Astrocyte (in vitro differentiated cells and primary cell): ENCODE measurements at regions not wholly inside any gene's neighbourhood (a gene's known extent, or its start where the extent isn't known, plus 50 kb on each side); places are given as distances from the start of the nearest gene placed in this dataset.

ENCODE experiments used
- DNase-seq: peaks from one replicate; pipeline ENCODE4 v3.0.0-alpha.2; 2010; ENCODE audit warnings: low read depth
- FAIRE-seq: peaks from 2 replicates; lab custom pipeline; 2011; peaks lifted over from hg19 to GRCh38; lab: Jason Lieb, UNC
- H2AFZ ChIP-seq: 2 replicates; pipeline ENCODE4 v1.6.0; 2012; ENCODE audit warnings: low read depth, low read length, inconsistent platforms
- H3K27ac ChIP-seq: 2 replicates; pipeline ENCODE4 v1.5.1; 2011; ENCODE audit warnings: low read depth, low read length, inconsistent platforms
- H3K27me3 ChIP-seq: 2 replicates; pipeline ENCODE4 v1.6.0; 2011; ENCODE audit warnings: low read length, inconsistent platforms; ENCODE audit not compliant: insufficient read depth
- H3K36me3 ChIP-seq: 2 replicates; pipeline ENCODE4 v1.5.1; 2011; ENCODE audit warnings: low read length, inconsistent platforms; ENCODE audit not compliant: insufficient read depth
- H3K4me1 ChIP-seq: 2 replicates; pipeline ENCODE4 v1.5.1; 2011; ENCODE audit warnings: low read length, inconsistent platforms; ENCODE audit not compliant: insufficient read depth
- H3K4me2 ChIP-seq: 2 replicates; pipeline ENCODE4 v1.6.0; 2012; ENCODE audit warnings: low read length, inconsistent platforms
- H3K4me3 ChIP-seq: 2 replicates; pipeline ENCODE4 v1.5.1; 2011; ENCODE audit warnings: low read depth, mild to moderate bottlenecking, low read length, inconsistent platforms; ENCODE audit not compliant: insufficient read depth
- H3K79me2 ChIP-seq: 2 replicates; pipeline ENCODE4 v1.6.0; 2012; ENCODE audit warnings: mild to moderate bottlenecking, low read length, inconsistent platforms; ENCODE audit not compliant: insufficient read depth
- H3K9ac ChIP-seq: 2 replicates; pipeline ENCODE4 v1.6.0; 2012; ENCODE audit warnings: mild to moderate bottlenecking, low read length, inconsistent platforms
- H3K9me3 ChIP-seq: 2 replicates; pipeline ENCODE4 v1.5.1; 2012; ENCODE audit warnings: low read depth, mild to moderate bottlenecking, low read length, inconsistent platforms; ENCODE audit not compliant: insufficient read depth
- H4K20me1 ChIP-seq: 2 replicates; pipeline ENCODE4 v1.6.0; 2012; ENCODE audit warnings: low read length, inconsistent platforms; ENCODE audit not compliant: insufficient read depth
- H3K27ac Mint-ChIP-seq: one replicate; pipeline ENCODE4 v1.8.0; 2021; ENCODE audit warnings: mild to moderate bottlenecking, mixed read lengths; ENCODE audit not compliant: unreplicated experiment
- H3K27me3 Mint-ChIP-seq: one replicate; pipeline ENCODE4 v1.8.0; 2021; ENCODE audit warnings: low read depth, mixed read lengths; ENCODE audit not compliant: unreplicated experiment
- H3K36me3 Mint-ChIP-seq: one replicate; pipeline ENCODE4 v1.8.0; 2021; ENCODE audit warnings: low read depth, mixed read lengths; ENCODE audit not compliant: unreplicated experiment
- H3K4me1 Mint-ChIP-seq: one replicate; pipeline ENCODE4 v1.8.0; 2021; ENCODE audit warnings: low read depth, mixed read lengths; ENCODE audit not compliant: unreplicated experiment
- H3K4me3 Mint-ChIP-seq: one replicate; pipeline ENCODE4 v1.8.0; 2021; ENCODE audit warnings: mild to moderate bottlenecking, moderate library complexity, mixed read lengths; ENCODE audit not compliant: unreplicated experiment
- H3K9me3 Mint-ChIP-seq: one replicate; pipeline ENCODE4 v1.8.0; 2021; ENCODE audit warnings: mild to moderate bottlenecking, mixed read lengths; ENCODE audit not compliant: unreplicated experiment
- EZH2 ChIP-seq: IDR thresholded peaks from 2 replicates; pipeline ENCODE4 v1.6.1; 2012; ENCODE audit warnings: mild to moderate bottlenecking, low read length, inconsistent platforms; ENCODE audit not compliant: insufficient read depth
- TF ChIP-seq, protein P1 (sequence below): IDR thresholded peaks from 2 replicates; pipeline ENCODE4 v1.5.1; 2011; ENCODE audit warnings: low read depth, mild to moderate bottlenecking, inconsistent platforms, low read length, moderate library complexity; ENCODE audit not compliant: insufficient read depth

DNA sequence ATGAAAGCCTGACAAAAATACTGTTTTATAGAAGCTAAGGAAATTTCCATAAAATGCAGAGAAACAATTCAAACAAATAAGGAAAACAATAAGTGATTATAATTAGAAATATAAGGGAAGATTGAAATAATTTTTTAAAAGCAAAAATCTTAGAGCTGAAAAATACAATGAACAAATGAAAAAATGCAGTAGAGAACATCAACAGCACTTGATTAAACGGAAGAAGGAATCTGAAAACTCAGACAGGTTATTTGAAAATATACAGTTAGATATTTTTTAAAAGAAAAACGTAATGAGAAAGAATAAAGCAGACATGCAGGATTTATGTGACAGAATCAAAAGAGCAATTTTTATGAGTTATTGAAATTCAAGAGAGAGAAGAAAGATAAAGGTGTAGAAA, 279.1 kb upstream of the MAGI2 start:
- no peak overlapping the region for H3K4me2 ChIP-seq
- H3K27ac ChIP-seq = no peak overlapping the region
- H3K4me1 ChIP-seq = no peaks in the 10 kb centered on the region
- no peaks in the 10 kb centered on the region for H4K20me1 ChIP-seq
- H3K79me2 ChIP-seq = no peaks in the 10 kb centered on the region
- no peak overlapping the region for H2AFZ ChIP-seq
- no peak overlapping the region for H3K4me3 Mint-ChIP-seq
- H3K4me3 ChIP-seq = no peak overlapping the region
- peaks cover 11% of the 10 kb centered on the region for H3K9me3 Mint-ChIP-seq
- H3K9me3 ChIP-seq = peaks cover 5% of the 10 kb centered on the region
- H3K9ac ChIP-seq = no peak overlapping the region
- H3K27ac Mint-ChIP-seq = no peak overlapping the region
- no peak for DNase-seq
- H3K36me3 Mint-ChIP-seq = peaks cover 3% of the 10 kb centered on the region
- no peaks in the 10 kb centered on the region for H3K27me3 Mint-ChIP-seq
- no peak for FAIRE-seq
- H3K36me3 ChIP-seq = no peaks in the 10 kb centered on the region
- H3K27me3 ChIP-seq = no peaks in the 10 kb centered on the region
- no peaks in the 10 kb centered on the region for H3K4me1 Mint-ChIP-seq
- TF ChIP-seq, protein P1, sequence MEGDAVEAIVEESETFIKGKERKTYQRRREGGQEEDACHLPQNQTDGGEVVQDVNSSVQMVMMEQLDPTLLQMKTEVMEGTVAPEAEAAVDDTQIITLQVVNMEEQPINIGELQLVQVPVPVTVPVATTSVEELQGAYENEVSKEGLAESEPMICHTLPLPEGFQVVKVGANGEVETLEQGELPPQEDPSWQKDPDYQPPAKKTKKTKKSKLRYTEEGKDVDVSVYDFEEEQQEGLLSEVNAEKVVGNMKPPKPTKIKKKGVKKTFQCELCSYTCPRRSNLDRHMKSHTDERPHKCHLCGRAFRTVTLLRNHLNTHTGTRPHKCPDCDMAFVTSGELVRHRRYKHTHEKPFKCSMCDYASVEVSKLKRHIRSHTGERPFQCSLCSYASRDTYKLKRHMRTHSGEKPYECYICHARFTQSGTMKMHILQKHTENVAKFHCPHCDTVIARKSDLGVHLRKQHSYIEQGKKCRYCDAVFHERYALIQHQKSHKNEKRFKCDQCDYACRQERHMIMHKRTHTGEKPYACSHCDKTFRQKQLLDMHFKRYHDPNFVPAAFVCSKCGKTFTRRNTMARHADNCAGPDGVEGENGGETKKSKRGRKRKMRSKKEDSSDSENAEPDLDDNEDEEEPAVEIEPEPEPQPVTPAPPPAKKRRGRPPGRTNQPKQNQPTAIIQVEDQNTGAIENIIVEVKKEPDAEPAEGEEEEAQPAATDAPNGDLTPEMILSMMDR = no peak
- TF ChIP-seq EZH2 = no peak

DNA sequence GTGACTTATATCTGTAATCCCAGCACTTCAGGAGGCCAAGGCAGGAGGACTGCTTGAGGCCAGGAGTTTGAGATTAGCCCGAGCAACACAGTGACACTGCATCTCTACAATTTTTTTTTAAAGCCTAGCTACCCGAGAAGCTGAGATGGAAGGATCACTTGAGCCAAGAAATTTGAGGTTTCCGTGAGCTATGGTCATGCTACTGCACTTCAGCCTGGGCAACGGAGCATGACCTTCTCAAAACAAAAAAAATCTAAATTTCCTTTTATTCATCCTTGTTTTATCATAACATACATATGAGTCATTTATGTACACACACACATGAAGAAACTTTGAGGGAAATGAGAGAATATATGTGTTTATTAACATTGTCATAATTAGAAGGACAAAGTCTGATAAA, 277.5 kb upstream of the MAGI2 start:
- H3K36me3 ChIP-seq = no peaks in the 10 kb centered on the region
- H2AFZ ChIP-seq = no peak overlapping the region
- DNase-seq (no peak), FAIRE-seq (no peak)
- Mint-ChIP-seq H3K36me3 (peaks cover 3% of the 10 kb centered on the region), H3K27ac (no peak overlapping the region), H3K4me3 (no peak overlapping the region), H3K4me1 (no peaks in the 10 kb centered on the region), H3K9me3 (peaks cover 11% of the 10 kb centered on the region), H3K27me3 (no peaks in the 10 kb centered on the region)
- no peaks in the 10 kb centered on the region for H3K4me1 ChIP-seq
- no peaks in the 10 kb centered on the region for H3K79me2 ChIP-seq
- no peaks in the 10 kb centered on the region for H4K20me1 ChIP-seq
- no peak overlapping the region for H3K27ac ChIP-seq
- H3K9me3 ChIP-seq = peaks cover 5% of the 10 kb centered on the region
- H3K9ac ChIP-seq = no peak overlapping the region
- H3K27me3 ChIP-seq = no peaks in the 10 kb centered on the region
- no peak overlapping the region for H3K4me3 ChIP-seq
- TF ChIP-seq EZH2 = no peak
- TF ChIP-seq, protein P1 = no peak
- no peak overlapping the region for H3K4me2 ChIP-seq

DNA sequence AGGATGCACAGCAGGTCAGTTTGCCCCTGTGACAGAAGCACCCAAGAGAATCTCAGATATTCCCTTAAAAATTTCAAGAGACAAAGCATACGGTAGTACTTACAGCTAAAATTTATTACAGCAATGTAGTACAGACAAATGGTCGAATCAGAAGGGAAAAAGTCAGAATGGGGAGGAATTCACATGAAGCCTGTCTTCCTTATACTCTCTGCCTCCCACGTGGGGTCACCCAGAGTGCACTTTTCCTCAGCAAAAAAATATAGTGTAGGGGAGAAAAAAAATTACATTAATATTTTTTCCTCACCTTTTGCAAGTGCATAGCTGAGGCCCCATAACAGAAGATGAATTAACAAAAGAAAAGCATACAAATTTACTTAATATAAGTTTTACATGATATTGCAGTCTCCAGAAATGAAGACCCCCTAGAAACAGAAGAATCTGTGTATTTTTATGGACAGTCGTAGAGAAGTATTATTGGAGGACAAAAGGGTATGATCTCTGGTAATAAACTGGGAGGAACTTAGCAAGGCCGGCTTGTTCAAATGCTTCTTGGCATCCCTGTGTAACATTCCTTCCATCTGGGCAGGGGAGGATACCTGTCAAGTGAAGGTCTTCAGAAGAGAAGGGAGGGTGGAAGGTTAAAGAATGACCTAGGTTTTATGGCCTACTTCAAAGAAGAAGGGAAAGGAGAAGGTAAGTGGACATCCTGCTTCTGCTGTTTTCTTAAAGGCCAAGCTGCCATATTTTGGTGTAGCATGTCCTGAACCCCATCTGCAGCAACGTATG, 270.6 kb upstream of the MAGI2 start:
- H3K4me3 Mint-ChIP-seq = no peak overlapping the region
- H3K9me3 Mint-ChIP-seq = peaks cover 2% of the 10 kb centered on the region
- Histone ChIP-seq H3K9ac (no peak overlapping the region), H3K4me2 (no peak overlapping the region), H3K4me3 (no peak overlapping the region), H3K9me3 (no peaks in the 10 kb centered on the region), H3K27me3 (no peaks in the 10 kb centered on the region), H3K4me1 (no peaks in the 10 kb centered on the region), H2AFZ (no peak overlapping the region), H3K79me2 (no peaks in the 10 kb centered on the region), H4K20me1 (no peaks in the 10 kb centered on the region), H3K36me3 (no peaks in the 10 kb centered on the region), H3K27ac (no peak overlapping the region)
- no peak for TF ChIP-seq EZH2
- TF ChIP-seq, protein P1 = no peak
- FAIRE-seq = no peak
- no peaks in the 10 kb centered on the region for H3K36me3 Mint-ChIP-seq
- DNase-seq = no peak
- H3K27ac Mint-ChIP-seq = no peak overlapping the region
- H3K27me3 Mint-ChIP-seq = no peaks in the 10 kb centered on the region
- no peaks in the 10 kb centered on the region for H3K4me1 Mint-ChIP-seq
